ENCODE measurements at regions not wholly inside any gene's neighbourhood (a gene's known extent, or its start where the extent isn't known, plus 50 kb on each side); places are given as distances from the start of the nearest gene placed in this dataset.
"Not testable (repeated sequence)": the region's sequence is repeated elsewhere in the genome, so short reads cannot be mapped to it uniquely, and the experiment has no call there.

GRCh38 chr10:2097937-2098336, 360.6 kb upstream of the ADARB2 start:
- DNase-seq (ENCODE audit: low spot score): no peak

GRCh38 chr10:2094171-2094570, 356.8 kb upstream of the ADARB2 start:
- no peak for DNase-seq (ENCODE audit: low spot score)

GRCh38 chr10:2083591-2083990, 346.3 kb upstream of the ADARB2 start:
- no peak for DNase-seq (ENCODE audit: low spot score)

- no peak for DNase-seq (ENCODE audit: low spot score)
These were observed 344.2 kb upstream of the ADARB2 start for GRCh38 chr10:2081501-2081900.

- no peak for DNase-seq (ENCODE audit: low spot score)
These were observed 342.3 kb upstream of the ADARB2 start for GRCh38 chr10:2079603-2080078.

GRCh38 chr10:2077231-2077630, 339.9 kb upstream of the ADARB2 start:
- no peak for DNase-seq (ENCODE audit: low spot score)

- no peak for DNase-seq (ENCODE audit: low spot score)
These were observed 339.2 kb upstream of the ADARB2 start for GRCh38 chr10:2076528-2076927.

GRCh38 chr10:2067015-2067414, 329.7 kb upstream of the ADARB2 start:
- DNase-seq (ENCODE audit: low spot score): no peak

- no peak for DNase-seq (ENCODE audit: low spot score)
These were observed 317.4 kb upstream of the ADARB2 start for GRCh38 chr10:2054728-2055127.

- no peak for DNase-seq (ENCODE audit: low spot score)
These were observed 316.5 kb upstream of the ADARB2 start for GRCh38 chr10:2053805-2054204.

GRCh38 chr10:2051108-2051507, 313.8 kb upstream of the ADARB2 start:
- no peak for DNase-seq (ENCODE audit: low spot score)

- no peak for DNase-seq (ENCODE audit: low spot score)
These were observed 312.2 kb upstream of the ADARB2 start for GRCh38 chr10:2049560-2049959.

- no peak for DNase-seq (ENCODE audit: low spot score)
These were observed 311.1 kb upstream of the ADARB2 start for GRCh38 chr10:2048337-2048973.

- DNase-seq (ENCODE audit: low spot score): no peak
These were observed 310.4 kb upstream of the ADARB2 start for GRCh38 chr10:2047679-2048078.

- no peak for DNase-seq (ENCODE audit: low spot score)
These were observed 306.1 kb upstream of the ADARB2 start for GRCh38 chr10:2043379-2043778.

- DNase-seq (ENCODE audit: low spot score): no peak
These were observed 300.7 kb upstream of the ADARB2 start for GRCh38 chr10:2038036-2038435.

GRCh38 chr10:2037246-2037645, 299.9 kb upstream of the ADARB2 start:
- DNase-seq (ENCODE audit: low spot score): no peak

GRCh38 chr10:2036209-2036608, 298.9 kb upstream of the ADARB2 start:
- no peak for DNase-seq (ENCODE audit: low spot score)

GRCh38 chr10:2030046-2030445, 292.7 kb upstream of the ADARB2 start:
- no peak for DNase-seq (ENCODE audit: low spot score)

GRCh38 chr10:2026936-2027335, 289.6 kb upstream of the ADARB2 start:
- DNase-seq (ENCODE audit: low spot score): no peak

GRCh38 chr10:2024750-2025149, 287.4 kb upstream of the ADARB2 start:
- DNase-seq (ENCODE audit: low spot score): not testable (repeated sequence)

- DNase-seq (ENCODE audit: low spot score): no peak
These were observed 286.4 kb upstream of the ADARB2 start for GRCh38 chr10:2023687-2024086.

GRCh38 chr10:2022401-2022800, 285.1 kb upstream of the ADARB2 start:
- DNase-seq (ENCODE audit: low spot score): no peak

- DNase-seq (ENCODE audit: low spot score): no peak
These were observed 283.5 kb upstream of the ADARB2 start for GRCh38 chr10:2020836-2021235.

GRCh38 chr10:2019803-2020202, 282.5 kb upstream of the ADARB2 start:
- no peak for DNase-seq (ENCODE audit: low spot score)

All from GM03348 (cell line).